GM18498 (cell line): ENCODE measurements at regions not wholly inside any gene's neighbourhood (a gene's known extent, or its start where the extent isn't known, plus 50 kb on each side); places are given as distances from the start of the nearest gene placed in this dataset.

Source experiments
- ATAC-seq: cut with Tn5 transposase; IDR thresholded peaks from one replicate; pipeline ENCODE4 v1.9.1; 2021; ENCODE audit warnings: mild to moderate bottlenecking, moderate library complexity; ENCODE audit not compliant: unreplicated experiment

DNA sequence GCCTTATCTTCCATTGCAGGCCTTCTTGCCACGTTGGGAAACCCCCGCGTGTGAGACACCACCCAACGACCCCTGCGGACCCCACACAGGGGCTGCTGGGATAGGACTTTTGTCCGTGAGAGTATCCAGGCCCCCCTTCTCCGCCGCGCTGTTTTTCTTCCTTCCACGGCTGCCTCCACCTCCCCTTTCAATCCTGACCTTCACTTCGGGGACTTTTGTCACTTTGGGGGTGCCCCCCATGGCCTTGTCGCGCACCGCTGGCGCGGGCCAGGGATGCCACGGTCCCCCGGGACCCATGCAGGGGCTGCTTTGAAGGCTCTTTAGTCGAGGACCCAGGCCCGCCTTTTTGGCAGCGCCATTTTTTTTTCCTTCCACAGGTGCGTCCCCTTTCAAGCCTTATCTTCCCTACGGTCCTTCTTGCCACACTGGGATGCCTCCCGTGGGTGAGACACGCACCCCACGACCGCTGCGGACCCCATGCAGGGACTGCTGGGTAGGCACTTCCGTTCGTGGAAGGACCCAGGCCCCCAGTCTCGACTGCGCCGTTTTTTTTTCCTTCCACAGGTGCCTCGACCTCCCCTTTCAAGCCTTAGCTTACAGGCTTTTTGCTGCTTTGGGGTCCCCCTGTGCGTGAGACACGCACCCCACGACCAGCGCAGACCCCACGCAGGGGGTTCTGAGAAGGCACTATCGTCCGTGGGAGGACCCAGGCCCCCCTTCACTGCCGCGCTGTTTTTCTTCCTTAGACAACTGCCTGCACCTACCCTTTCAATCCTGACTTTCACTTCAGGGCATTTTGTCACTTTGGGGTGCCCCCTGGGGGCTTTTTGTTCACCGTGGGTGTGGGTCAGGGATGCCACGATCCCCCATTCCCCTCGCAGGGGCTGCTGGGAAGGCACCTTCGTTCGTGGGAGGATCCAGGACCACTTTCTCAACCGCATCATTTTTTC, 267.4 kb downstream of the ALG10 start:
- no peak for ATAC-seq

DNA sequence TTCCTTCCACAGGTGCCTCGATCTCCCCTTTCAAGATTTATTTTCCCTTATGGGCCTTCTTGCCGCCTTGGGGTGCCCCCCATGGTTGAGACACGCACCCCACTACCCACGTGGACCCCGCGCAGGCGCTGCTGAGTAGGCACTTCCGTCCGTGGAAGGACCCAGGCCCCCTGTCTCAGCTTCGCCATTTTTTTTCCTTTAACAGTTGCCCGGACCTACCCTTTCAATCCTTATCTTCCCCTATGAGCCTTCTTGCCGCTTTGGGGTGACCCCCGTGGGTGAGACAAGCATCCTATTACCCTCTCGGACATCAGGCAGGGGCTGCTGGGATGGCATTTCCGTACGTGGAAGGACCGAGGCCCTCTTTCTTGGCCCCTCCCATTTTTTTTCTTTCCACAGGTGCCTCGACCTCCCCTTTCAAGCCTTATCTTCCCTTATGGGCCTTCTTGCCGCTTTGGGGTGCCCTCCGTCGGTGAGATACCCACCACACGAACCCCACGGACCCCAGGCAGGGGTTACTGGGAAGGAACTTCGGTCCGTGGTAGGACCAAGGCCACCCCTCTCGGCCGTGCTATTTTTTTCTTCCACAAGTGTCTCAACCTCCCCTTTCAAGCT, 268.2 kb downstream of the ALG10 start:
- no peak for ATAC-seq

DNA sequence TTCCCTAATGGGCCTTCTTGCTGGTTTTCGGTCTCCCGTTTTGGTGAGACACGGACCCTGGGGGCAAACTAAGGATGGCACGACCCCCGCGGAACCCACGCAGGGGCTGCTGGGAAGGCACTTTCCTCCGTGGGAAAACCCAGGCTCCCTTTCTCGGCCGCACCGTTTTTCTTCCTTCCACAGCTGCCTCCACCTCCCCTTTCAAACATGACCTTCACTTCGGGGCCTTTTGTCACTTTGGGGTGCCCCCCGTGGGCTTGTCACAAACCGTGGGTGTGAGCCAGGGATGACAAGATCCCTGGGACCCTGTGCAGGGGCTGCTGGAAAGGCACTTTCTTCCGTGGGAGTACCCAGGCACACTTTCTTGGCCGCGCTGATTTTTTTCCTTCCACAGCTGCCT, 268.7 kb downstream of the ALG10 start:
- no peak for ATAC-seq

DNA sequence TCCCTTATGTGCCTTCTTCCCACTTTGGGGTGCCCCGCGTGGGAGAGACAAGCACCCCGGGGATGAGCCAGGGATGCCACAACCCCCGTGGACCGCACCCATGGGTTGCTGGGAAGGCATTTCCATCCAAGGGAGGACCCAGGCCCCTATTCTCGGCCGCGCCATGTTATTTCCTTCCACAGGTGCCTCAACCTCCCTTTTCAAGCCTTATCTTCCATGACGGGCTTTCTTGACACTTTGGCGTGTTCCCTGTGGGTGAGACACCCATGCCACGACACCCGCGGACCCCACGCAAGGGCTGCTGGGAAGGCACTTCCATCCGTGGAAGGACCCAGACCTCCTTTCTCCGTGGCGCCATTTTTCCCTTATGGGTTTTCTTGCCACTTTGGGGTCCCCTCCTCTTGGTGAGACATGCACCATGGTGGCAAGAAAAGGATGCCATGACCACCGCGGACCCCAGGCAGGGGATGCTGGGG, 269.2 kb downstream of the ALG10 start:
- no peak for ATAC-seq

DNA sequence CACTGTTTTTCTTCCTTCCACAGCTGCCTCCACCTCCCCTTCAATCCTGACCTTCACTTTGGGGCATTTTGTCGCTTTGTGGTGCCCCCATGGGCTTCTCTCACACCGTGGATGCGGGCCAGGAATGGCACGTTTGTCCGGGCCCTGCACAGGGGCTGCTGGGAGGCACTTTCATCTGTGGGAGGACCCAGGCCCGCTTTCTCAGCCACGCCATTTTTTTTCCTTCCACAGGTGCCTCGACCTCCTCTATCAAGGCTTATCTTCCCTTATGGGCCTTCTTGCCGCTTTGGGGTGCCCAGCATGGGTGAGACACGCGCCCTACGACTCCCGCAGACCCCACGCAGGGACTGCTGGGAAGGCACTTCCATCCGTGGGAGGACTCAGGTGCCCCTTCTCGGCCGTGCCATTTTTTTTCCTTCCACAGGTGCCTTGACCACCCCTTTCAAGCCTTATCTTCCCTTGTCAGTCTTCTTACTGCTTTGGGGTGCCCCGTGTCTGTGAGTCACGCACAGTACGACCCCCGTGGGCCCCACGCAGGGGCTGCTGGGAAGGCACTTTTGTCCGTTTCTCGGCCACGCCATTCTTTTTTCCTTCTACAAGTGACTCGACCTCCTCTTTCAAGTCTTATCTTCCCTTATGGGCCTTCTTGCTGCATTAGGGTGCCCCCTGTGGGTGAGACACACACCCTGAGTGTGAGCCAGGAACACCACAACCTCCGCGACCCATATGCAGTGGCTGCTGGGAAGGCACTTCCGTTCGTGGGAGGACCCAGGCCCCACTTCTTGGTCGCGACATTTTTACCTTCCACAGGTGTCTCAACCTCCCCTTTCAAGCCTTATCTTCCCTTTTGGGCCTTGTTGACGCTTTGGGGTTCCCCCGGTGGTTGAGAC, 270.7 kb downstream of the ALG10 start:
- no peak for ATAC-seq

DNA sequence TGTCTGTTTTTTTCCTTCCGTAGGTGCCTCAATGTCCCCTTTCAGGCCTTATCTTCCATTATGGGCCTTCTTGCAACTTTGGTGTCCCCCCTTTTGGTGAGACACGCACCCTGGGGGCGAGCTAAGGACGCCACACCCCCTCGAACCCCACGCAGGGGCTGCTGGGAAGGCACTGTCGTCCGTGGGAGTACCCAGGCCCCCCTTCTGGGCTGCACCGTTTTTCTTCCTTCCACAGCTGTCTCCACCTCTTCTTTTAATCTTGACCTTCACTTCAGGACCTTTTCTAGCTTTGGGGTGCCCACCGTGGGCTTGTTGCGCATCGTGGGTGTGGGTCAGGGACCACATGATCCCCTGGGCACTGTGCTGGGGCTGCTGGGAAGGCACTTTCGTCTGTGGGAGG, 271.8 kb downstream of the ALG10 start:
- ATAC-seq, result no peak

DNA sequence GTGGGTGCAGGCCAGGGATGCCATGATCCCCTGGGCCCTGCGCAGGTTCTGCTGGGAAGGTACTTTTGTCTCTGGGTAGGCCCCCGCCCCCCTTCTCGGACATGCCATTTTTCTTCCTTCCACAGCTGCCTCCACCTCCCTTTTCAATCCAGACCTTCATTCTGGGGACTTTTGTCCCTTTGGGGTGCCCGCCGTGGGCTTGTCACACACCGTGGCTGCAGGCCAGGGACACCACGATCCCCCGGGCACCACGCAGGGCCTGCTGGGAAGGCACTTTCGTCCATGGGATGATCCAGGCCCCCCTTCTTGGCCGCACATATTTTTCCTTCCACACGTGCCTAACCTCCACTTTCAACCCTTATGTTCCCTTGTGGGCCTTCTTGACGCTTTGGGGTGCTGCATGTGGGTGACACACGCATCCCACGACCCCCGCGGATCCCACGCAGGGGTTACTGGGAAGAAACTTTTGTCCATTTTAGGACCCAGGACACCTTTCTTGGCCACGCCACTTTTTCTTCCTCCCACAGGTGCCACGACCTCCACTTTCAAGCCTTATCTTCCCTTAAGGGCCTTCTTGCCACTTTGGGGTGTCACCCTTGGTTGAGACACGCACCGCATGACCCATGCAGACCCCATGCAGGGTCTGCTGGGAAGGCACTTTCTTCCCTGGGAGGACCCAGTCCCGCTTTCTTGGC, 272.5 kb downstream of the ALG10 start:
- ATAC-seq, result no peak

DNA sequence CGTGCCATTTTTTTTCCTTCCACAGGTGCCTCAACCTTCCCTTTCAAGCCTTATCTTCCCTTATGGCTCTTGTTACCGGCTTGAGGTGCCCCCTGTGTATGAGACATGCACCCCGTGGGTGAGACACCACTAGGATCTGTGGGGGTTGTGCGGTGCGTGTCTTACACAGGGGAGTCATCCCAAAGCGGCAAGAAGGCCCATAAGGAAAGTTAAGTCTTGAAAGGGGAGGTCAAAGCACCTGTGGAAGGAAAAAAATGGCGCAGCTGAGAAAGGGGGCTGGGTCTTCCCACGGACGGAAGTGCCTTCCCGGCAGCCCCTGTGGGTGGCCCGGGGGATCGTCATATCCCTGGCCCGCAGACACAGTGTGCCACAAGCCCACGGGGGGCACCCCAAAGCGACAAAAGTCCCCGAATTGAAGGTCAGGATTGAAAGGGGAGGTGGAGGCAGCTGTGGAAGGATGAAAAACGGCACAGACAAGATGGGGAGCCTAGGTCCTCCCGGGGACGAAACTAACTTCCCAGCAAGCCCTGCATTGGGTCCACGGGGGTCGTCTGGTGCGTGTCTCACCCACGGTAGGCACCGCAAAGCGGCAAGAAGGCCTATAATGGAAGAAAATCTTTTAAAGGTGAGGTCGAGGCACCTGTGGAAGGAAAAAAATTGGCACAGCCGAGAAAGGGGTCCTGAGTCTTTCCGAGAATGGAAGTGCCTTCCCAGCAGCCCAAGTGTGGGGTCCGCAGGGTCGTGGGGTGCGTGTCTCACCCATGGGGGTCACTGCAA, 273.3 kb downstream of the ALG10 start:
- no peak for ATAC-seq

DNA sequence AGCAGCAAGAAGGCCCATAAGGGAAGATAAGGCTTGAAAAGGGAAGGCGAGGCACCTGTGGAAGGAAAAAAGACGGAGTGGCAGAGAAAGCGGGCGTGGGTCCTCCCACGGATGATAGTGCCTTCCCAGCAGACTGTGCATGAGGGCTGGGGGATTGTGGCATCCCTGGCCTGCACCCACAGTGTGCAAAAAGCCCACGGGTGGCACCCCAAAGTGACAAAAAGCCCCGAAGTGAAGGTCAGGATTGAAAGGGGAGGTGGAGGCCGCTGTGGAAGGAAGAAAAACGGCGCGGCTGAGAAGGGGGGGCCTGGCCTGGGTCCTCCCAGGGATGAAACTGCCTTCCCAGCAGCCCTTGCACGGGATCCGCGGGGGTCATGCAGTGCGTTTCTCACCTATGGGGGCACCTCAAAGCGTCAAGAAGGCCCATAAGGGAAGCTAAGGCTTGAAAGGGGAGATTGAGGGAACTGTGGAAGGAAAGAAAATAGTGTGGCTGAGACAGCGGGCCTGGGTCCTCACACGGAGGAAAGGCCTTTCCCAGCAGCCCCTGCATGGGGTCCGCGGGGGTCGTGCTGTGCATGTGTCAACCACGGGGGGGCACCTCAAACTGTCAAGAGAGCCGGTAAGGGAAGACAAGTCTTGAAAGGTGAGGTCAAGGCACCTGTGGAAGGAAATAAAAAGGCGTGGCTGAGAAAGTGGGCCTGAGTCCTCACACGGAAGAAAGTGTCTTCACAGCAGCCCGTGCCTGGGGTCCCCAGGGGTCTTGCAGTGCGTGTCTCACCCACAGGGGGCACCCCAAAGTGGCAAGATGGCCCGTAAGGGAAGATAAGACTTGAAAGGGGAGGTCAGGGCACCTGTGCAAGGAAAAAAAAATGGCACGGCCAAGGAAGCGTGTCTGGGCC, 274.1 kb downstream of the ALG10 start:
- ATAC-seq, result no peak

DNA sequence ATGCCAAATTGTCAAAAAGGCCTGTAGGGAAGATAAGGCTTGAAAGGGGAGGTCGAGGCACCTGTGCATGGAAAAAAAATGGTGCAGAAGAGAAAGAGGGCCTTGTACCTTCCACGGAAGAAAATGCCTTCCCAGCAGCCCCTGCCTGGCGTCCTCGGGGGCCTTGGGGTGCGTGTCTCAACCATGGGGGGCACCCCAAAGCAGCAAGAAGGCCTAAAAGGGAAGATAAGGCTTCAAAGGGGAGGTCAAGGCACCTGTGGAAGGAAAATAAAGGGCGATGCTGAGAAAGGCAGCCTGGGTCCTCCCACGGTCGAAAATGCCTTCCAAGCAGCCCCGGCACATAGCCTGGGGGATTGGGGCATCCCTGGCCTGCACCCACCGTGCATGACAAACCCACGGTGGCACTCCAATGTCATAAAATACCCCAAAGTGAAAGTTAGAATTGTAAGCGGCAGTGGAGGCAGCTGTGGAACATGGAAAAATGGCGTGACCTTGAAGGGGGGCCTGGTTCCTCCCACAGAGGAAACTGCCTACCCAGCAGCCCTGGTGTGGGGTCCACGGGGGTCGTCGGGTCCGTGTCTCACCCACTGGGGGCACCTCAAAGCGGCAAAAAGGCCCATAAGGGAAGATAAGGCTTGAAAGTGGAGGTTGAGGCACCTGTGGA, 275.0 kb downstream of the ALG10 start:
- no peak for ATAC-seq

DNA sequence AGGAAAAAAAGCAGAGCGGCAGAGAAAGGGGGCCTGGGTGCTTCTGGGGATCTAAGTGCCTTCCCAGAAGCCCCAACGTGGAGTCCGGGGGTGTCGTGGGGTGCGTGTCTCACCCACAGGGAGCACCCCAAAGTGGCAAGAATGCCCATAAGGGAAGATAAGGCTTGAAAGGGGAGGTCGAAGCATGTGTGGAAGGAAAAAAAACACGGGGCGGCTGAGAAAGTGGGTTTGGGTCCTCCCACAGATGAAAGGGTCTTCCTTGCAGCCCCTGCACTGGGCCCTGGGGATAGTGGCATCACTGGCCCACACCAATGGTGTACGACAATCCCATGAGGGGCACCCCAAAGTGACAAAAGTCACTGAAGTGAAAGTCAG, 275.5 kb downstream of the ALG10 start:
- ATAC-seq, result no peak

DNA sequence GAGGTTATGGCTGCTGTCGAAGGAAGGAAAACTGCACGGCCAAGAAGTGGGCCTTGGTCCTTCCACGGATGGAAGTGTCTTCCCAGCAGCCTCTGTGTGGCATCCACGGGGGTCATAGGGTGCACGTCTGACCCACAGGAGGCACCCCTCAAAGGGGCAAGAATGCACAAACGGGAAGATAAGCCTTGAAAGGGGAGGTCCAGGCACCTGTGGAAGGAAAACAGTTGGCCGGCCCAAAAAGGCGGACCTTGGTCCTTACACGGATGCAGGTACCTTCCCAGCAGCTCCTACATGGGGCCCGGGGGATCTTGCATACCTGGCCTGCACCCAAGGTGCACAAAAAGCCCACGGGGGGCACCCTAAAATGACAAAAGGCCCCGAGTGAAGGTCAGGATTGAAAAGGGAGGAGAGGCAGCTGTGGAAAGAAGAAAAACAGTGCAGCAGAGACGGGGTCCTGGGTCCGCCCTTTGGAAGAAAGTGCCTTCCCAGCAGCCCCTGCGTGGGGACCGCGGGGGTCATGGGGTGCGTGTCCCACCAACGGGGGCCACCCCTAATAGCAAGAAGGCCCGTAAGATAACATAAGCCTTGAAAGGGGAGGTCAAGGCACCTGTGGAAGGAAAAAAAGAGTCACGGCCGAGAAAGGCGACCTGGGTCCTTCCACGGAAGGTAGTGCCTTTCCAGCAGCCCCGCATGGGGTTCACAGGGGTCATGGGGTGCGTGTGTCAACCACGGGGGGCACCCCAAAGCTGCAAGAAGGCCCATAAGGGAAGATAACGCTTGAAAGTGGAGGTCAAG, 276.1 kb downstream of the ALG10 start:
- ATAC-seq, result no peak

DNA sequence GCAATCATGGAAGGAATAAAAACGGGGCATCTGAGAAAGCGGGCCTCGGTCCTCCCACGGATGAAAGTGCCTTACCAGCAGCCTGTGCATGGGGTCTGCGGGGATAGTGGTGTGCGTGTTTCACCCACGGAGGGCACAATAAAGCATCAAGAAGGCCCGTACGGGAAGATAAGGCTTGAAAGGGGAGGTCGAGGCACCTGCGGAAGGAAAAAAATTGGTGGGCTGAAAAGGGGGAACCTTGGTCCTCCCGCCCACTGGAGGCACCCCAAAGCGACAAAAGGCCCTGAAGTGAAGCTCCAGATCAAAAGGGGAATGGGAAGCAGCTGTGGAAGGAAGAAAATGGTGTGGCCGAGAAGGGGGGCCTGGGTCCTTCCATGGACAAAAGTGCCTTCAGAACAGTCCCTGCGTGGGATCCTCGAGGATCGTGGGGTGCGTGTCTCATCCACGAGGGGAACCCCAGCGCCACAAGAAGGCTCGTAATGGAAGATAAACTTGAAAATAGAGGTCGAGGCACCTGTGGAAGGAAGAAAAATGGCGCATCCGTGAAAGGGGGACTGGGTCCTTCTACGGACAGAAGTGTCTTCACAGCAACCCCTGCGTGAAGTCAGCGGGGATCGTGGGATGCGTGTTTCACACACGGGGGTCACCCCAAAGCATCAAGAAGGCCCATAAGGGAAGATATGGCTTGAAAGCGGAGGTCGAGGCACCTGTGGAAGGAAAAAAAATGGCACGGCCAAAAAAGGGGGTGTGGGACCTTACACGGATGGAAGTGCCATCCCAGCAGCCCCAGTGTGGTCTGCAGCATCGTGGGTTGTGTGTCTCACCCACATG, 276.9 kb downstream of the ALG10 start:
- ATAC-seq, result no peak

DNA sequence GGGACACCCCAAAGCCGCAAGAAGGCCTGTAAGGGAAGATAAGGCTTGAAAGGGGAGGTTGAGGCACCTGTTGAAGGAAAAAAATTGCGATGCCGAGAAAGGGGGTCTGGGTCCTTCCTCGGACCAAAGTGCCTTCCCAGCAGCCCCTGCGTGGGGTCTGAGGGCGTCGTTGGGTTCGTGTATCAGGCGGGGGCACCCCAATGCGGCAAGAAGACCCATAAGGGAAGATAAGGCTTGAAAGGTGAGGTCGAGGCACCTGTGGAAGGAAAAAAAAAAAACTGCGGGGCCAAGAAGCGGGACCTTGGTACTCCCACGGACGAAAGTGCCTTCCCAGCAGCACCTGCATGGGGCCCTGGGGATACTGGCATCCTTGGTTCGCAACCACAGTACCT, 277.5 kb downstream of the ALG10 start:
- ATAC-seq, result no peak

DNA sequence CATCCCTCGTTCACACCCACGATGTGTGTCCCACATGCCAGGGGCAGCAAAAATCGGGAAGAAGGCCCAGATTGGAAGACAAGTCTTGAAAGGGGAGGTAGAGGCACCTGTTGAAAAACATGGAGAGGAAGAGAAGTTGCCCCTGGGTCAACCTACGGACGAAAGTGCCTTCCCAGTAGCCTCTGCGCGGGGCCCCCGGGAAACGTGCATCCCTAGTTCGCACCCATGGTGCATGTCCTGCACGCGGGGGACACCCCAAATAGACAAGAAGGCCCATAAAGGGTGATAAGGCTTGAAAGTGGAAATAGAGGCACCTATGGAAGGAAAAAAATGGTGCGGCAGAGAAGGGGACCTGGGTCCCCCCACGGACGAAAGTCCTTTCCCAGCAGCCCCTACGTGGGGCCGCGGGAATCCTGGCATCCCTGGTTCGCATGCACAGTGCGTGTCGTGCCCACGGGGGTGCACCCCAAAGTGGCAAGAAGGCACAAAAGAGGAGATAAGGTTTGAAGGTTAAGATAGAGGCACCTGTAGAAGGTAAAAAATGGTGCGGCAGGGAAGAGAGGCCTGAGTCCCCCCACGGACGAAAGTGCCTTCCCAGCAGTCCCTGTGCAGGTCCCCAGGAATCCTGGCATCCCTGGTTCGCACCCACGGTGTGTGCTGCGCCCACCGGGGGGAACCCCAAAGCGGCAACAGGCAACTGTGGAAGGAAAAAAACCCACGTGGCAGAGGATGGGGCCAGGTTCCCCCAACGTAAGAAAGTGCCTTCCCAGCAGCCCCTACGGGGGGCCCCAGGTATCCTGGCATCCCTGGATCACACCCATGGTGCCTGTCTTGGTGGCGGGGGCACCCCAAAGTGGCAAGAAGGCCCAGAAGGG, 278.3 kb downstream of the ALG10 start:
- ATAC-seq, result no peak
